Mesendoderm (in vitro differentiated cells): ENCODE measurements at regions not wholly inside any gene's neighbourhood (a gene's known extent, or its start where the extent isn't known, plus 50 kb on each side); places are given as distances from the start of the nearest gene placed in this dataset.
A peak's percentile ranks its signal among the peaks of the same experiment; 100 is the strongest.

Experiments used
- DNase-seq: peaks from one replicate; pipeline ENCODE4 v3.0.0; 2013
- H2AK5ac ChIP-seq: 2 replicates; pipeline ENCODE4 v1.6.1; 2013; ENCODE audit warnings: low read length, inconsistent platforms
- H2BK120ac ChIP-seq: 2 replicates; pipeline ENCODE4 v1.6.1; 2013; ENCODE audit warnings: low read depth, mild to moderate bottlenecking, low read length, moderate library complexity, mixed read lengths
- H2BK15ac ChIP-seq: replicated peaks from 2 replicates; pipeline ENCODE4 v1.6.1; 2013; ENCODE audit warnings: low read depth, mild to moderate bottlenecking, moderate library complexity
- H2BK5ac ChIP-seq: 2 replicates; pipeline ENCODE4 v1.6.1; 2013; ENCODE audit warnings: low read length, inconsistent platforms
- H3K18ac ChIP-seq: 2 replicates; pipeline ENCODE4 v1.6.1; 2013; ENCODE audit warnings: mild to moderate bottlenecking, low read length, mixed read lengths
- H3K23ac ChIP-seq: one replicate; pipeline ENCODE4 v1.6.1; 2013; ENCODE audit warnings: low read length
- H3K27ac ChIP-seq: 2 replicates; pipeline ENCODE4 v1.5.1; 2013; ENCODE audit warnings: low read depth, mild to moderate bottlenecking, inconsistent platforms, low read length, moderate library complexity
- H3K27me3 ChIP-seq: 2 replicates; pipeline ENCODE4 v1.6.1; 2013; ENCODE audit warnings: low read length, control low read depth, mild to moderate bottlenecking, inconsistent platforms; ENCODE audit not compliant: insufficient read depth, poor library complexity
- H3K36me3 ChIP-seq: 2 replicates; pipeline ENCODE4 v1.6.1; 2013; ENCODE audit warnings: low read length, inconsistent platforms; ENCODE audit not compliant: control insufficient read depth, insufficient read depth
- H3K4ac ChIP-seq: one replicate; pipeline ENCODE4 v1.6.1; 2013; ENCODE audit warnings: low read depth, mild to moderate bottlenecking, low read length, moderate library complexity
- H3K4me1 ChIP-seq: 2 replicates; pipeline ENCODE4 v1.6.1; 2013; ENCODE audit warnings: low read depth, low read length, inconsistent platforms; ENCODE audit not compliant: control insufficient read depth
- H3K4me2 ChIP-seq: 2 replicates; pipeline ENCODE4 v1.6.1; 2013; ENCODE audit warnings: low read length
- H3K4me3 ChIP-seq: 2 replicates; pipeline ENCODE4 v1.5.1; 2013; ENCODE audit warnings: mild to moderate bottlenecking, low read length
- H3K56ac ChIP-seq: one replicate; pipeline ENCODE4 v1.6.1; 2013; ENCODE audit warnings: low read length
- H3K79me1 ChIP-seq: 2 replicates; pipeline ENCODE4 v1.6.1; 2013; ENCODE audit warnings: low read length, inconsistent platforms
- H3K79me2 ChIP-seq: 2 replicates; pipeline ENCODE4 v1.6.1; 2013; ENCODE audit warnings: mild to moderate bottlenecking, low read length; ENCODE audit not compliant: control insufficient read depth, insufficient read depth
- H3K9ac ChIP-seq: 2 replicates; pipeline ENCODE4 v1.6.1; 2013; ENCODE audit warnings: low read length, inconsistent platforms
- H4K5ac ChIP-seq: one replicate; pipeline ENCODE4 v1.6.1; 2013; ENCODE audit warnings: low read length
- H4K8ac ChIP-seq: one replicate; pipeline ENCODE4 v1.6.1; 2013; ENCODE audit warnings: low read depth, mild to moderate bottlenecking, control low read depth, low read length, moderate library complexity
- WGBS: extraction: QIAGEN DNeasy Blood & Tissue Kit; methylation state at CpG from one replicate; pipeline ENCODE4 v1.1.7; 2013; ENCODE audit warnings: low lambda C conversion rate, missing lambda C conversion rate; ENCODE audit not compliant: insufficient coverage; ENCODE audit errors: extremely low coverage; 5-methylcytosine and 5-hydroxymethylcytosine counted together

DNA sequence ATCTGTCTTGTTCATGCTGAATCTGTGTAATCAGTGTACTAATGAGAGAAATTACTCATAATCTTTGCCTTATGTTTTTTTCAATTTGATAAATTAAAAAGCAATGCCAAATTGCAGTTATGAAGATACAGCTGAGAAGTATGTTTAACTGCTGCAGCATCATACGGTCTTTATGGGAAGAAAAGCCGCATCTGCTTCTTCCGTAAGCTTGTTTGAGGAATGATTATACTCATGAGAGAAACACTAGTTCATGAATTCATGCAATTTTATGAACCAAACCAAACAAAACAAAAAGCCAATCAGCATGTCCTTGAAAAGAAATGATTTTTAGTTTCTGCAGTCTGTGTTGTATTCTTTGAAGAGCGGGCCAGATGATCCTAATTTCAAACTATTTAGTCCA is 275.9 kb upstream of the ARHGEF26 start:
- Histone ChIP-seq H2BK120ac (no peak overlapping the region), H3K27ac (no peak overlapping the region), H3K4me3 (no peak overlapping the region), H3K18ac (no peak overlapping the region), H2BK15ac (no peak overlapping the region), H2BK5ac (no peak overlapping the region), H3K56ac (no peak overlapping the region), H3K9ac (no peak overlapping the region), H3K27me3 (no peaks in the 10 kb centered on the region), H2AK5ac (no peak overlapping the region), H4K8ac (no peak overlapping the region), H3K79me2 (no peaks in the 10 kb centered on the region), H3K4me1 (no peaks in the 10 kb centered on the region), H3K4me2 (no peak overlapping the region), H3K23ac (no peak overlapping the region), H3K79me1 (no peaks in the 10 kb centered on the region), H3K4ac (no peak overlapping the region), H4K5ac (no peak overlapping the region), H3K36me3 (no peaks in the 10 kb centered on the region)
- no peak for DNase-seq
- WGBS: no CpG with 5 or more reads among the region's 4 CpGs

DNA sequence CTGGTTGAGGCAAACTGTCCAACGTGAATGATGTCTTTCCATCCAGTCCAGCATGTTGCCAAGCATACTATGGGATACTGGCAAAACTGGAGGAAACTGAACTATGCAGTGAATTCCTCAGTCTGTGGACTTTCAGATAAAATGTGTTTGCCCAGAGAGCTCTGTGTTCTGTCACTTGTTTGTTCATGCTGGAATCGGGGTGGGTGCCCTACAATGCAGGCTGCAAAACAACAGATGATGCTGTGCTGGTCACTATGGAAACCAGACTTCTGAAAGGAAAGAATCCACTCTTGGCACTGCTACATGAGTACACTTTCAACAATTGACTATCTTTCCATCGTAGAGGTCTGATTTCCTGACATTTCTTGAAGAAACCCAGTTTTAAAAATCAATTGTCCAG is 272.5 kb upstream of the ARHGEF26 start:
- H3K79me2 ChIP-seq: no peaks in the 10 kb centered on the region
- no peak overlapping the region for H3K4me3 ChIP-seq
- H4K8ac ChIP-seq: no peak overlapping the region
- H3K56ac ChIP-seq: no peak overlapping the region
- no peak overlapping the region for H3K4me2 ChIP-seq
- no peak overlapping the region for H4K5ac ChIP-seq
- H2BK5ac ChIP-seq: no peak overlapping the region
- H2BK120ac ChIP-seq: no peak overlapping the region
- WGBS: no CpG with 5 or more reads among the region's 3 CpGs
- no peak overlapping the region for H2BK15ac ChIP-seq
- H3K9ac ChIP-seq: no peak overlapping the region
- H3K27ac ChIP-seq: no peak overlapping the region
- no peak overlapping the region for H2AK5ac ChIP-seq
- H3K27me3 ChIP-seq: no peaks in the 10 kb centered on the region
- no peak for DNase-seq
- no peak overlapping the region for H3K23ac ChIP-seq
- H3K79me1 ChIP-seq: no peaks in the 10 kb centered on the region
- no peak overlapping the region for H3K18ac ChIP-seq
- H3K36me3 ChIP-seq: no peaks in the 10 kb centered on the region
- H3K4me1 ChIP-seq: no peaks in the 10 kb centered on the region
- no peak overlapping the region for H3K4ac ChIP-seq

DNA sequence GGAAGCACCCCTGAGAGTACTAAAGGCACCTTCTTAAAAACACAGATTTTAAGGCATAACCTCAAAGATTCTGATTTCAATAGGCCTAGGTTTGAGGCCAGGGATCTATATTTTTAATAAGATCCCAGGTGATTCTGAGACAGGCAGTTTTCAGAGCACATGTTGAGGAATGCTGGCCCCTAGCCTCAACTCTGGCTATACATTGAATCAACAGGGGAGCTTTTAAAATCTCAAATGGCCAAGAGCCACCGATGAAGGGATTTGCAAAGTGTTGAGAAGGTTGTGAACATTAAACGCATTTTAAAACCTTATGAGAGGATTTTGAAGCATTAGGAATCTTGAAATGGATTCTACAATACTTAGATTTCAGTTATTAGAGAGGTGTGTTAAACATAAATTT is 268.8 kb upstream of the ARHGEF26 start:
- no peak overlapping the region for H3K9ac ChIP-seq
- no CpG with 5 or more reads among the region's 2 CpGs for WGBS
- peaks cover 2% of the 10 kb centered on the region for H3K27me3 ChIP-seq
- H4K5ac ChIP-seq: no peak overlapping the region
- no peak overlapping the region for H3K4me2 ChIP-seq
- DNase-seq: peak; percentile 7
- no peak overlapping the region for H4K8ac ChIP-seq
- H3K4me1 ChIP-seq: no peaks in the 10 kb centered on the region
- H3K56ac ChIP-seq: no peak overlapping the region
- H3K79me2 ChIP-seq: no peaks in the 10 kb centered on the region
- H3K27ac ChIP-seq: no peak overlapping the region
- H3K18ac ChIP-seq: no peak overlapping the region
- H3K79me1 ChIP-seq: no peaks in the 10 kb centered on the region
- H2BK120ac ChIP-seq: no peak overlapping the region
- no peak overlapping the region for H2BK5ac ChIP-seq
- no peaks in the 10 kb centered on the region for H3K36me3 ChIP-seq
- H2AK5ac ChIP-seq: no peak overlapping the region
- no peak overlapping the region for H3K4me3 ChIP-seq
- H3K4ac ChIP-seq: no peak overlapping the region
- no peak overlapping the region for H3K23ac ChIP-seq
- H2BK15ac ChIP-seq: no peak overlapping the region

DNA sequence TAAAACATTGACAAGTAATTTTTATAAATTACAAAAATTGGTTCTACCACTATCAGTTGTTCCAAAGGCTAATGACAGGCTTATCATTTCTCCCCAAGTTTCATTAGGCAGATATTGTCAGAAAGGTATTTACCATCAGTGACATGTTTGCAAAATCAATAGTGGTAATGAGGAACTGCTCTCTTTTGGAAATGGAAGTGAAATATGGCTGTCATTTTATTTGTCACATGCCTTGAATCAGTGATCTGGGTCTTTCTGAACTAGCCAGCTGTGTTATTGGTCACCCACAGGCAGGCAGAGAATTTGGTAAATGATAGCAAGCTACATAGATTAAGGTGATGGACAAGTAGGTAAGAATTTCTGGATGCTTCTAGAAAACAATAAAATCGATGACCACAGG is 268.0 kb upstream of the ARHGEF26 start:
- Histone ChIP-seq H3K27ac (no peak overlapping the region), H3K36me3 (no peaks in the 10 kb centered on the region), H3K9ac (no peak overlapping the region), H2BK15ac (no peak overlapping the region), H2AK5ac (no peak overlapping the region), H2BK5ac (no peak overlapping the region), H3K23ac (no peak overlapping the region), H4K8ac (no peak overlapping the region), H3K4me1 (no peaks in the 10 kb centered on the region), H3K4ac (no peak overlapping the region), H2BK120ac (no peak overlapping the region), H3K4me3 (no peak overlapping the region), H4K5ac (no peak overlapping the region), H3K79me1 (no peaks in the 10 kb centered on the region), H3K18ac (no peak overlapping the region), H3K4me2 (no peak overlapping the region), H3K79me2 (no peaks in the 10 kb centered on the region), H3K56ac (no peak overlapping the region), H3K27me3 (peaks cover 2% of the 10 kb centered on the region)
- no CpG with 5 or more reads among the region's 1 CpG for WGBS
- DNase-seq: no peak

DNA sequence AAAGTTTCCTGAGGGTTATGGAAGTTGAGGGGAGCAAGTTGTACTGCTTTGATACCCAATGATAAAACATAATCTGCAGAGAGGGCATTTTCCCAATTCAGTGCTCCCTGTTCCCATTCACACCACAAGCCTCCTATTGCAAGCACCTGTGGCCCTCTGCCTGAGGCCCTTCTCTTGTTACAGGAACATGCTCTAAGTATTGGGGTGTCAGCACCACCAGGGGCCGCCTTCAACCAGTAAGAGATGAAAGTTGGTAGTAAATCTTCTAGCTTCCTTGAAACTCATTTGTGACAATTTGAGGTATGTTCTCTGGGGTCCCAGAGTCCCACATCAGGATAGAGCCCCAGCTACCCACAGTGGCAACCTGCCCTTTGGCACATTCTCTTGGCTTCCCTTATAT is 265.4 kb upstream of the ARHGEF26 start:
- no peaks in the 10 kb centered on the region for H3K79me1 ChIP-seq
- H4K8ac ChIP-seq: no peak overlapping the region
- WGBS: no CpG with 5 or more reads among the region's 1 CpG
- no peak overlapping the region for H3K4ac ChIP-seq
- no peak overlapping the region for H4K5ac ChIP-seq
- H3K4me2 ChIP-seq: no peak overlapping the region
- no peak overlapping the region for H3K56ac ChIP-seq
- no peak overlapping the region for H2AK5ac ChIP-seq
- H3K27ac ChIP-seq: no peak overlapping the region
- no peak overlapping the region for H3K23ac ChIP-seq
- H2BK5ac ChIP-seq: no peak overlapping the region
- no peak overlapping the region for H3K4me3 ChIP-seq
- H3K79me2 ChIP-seq: no peaks in the 10 kb centered on the region
- DNase-seq: peak; percentile 12
- H3K9ac ChIP-seq: no peak overlapping the region
- H2BK120ac ChIP-seq: no peak overlapping the region
- H3K27me3 ChIP-seq: peaks cover 2% of the 10 kb centered on the region
- H3K4me1 ChIP-seq: no peaks in the 10 kb centered on the region
- no peaks in the 10 kb centered on the region for H3K36me3 ChIP-seq
- no peak overlapping the region for H3K18ac ChIP-seq
- no peak overlapping the region for H2BK15ac ChIP-seq

DNA sequence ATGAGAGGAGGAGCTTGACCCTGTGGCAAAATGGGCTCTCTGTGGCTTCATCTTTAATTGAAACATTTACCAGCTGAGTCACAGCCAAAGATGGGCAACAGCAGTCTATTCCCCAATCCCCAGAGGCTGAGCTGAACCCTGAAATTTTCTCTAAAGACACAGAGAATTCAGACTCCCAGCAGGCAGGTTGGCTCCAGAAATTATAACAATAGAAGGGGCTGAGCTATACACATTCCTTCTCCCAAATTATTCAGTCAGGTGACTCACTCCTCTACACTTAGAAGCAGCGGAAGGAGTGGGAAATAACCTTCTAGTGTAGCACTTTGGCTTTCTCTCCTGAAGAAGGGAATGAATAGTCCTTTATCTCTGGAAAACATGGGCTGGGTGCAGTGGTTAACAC is 264.3 kb upstream of the ARHGEF26 start:
- no peak overlapping the region for H3K9ac ChIP-seq
- no peak overlapping the region for H4K5ac ChIP-seq
- no peaks in the 10 kb centered on the region for H3K79me1 ChIP-seq
- no peak overlapping the region for H2BK120ac ChIP-seq
- H3K4ac ChIP-seq: no peak overlapping the region
- no peak overlapping the region for H3K23ac ChIP-seq
- DNase-seq: peak; percentile 18
- H3K4me3 ChIP-seq: no peak overlapping the region
- H3K27me3 ChIP-seq: peaks cover 2% of the 10 kb centered on the region
- no peak overlapping the region for H2BK5ac ChIP-seq
- no peak overlapping the region for H2AK5ac ChIP-seq
- H3K4me2 ChIP-seq: no peak overlapping the region
- no peak overlapping the region for H2BK15ac ChIP-seq
- no peaks in the 10 kb centered on the region for H3K36me3 ChIP-seq
- H4K8ac ChIP-seq: no peak overlapping the region
- H3K4me1 ChIP-seq: no peaks in the 10 kb centered on the region
- H3K18ac ChIP-seq: no peak overlapping the region
- no peaks in the 10 kb centered on the region for H3K79me2 ChIP-seq
- no peak overlapping the region for H3K56ac ChIP-seq
- no CpG with 5 or more reads among the region's 1 CpG for WGBS
- no peak overlapping the region for H3K27ac ChIP-seq
